HUES6 (cell line): ENCODE measurements at regions not wholly inside any gene's neighbourhood (a gene's known extent, or its start where the extent isn't known, plus 50 kb on each side); places are given as distances from the start of the nearest gene placed in this dataset.
A peak's percentile ranks its signal among the peaks of the same experiment; 100 is the strongest.

Experiments used
- H3K27ac ChIP-seq: 2 replicates; pipeline ENCODE4 v1.7.0; 2013; ENCODE audit warnings: low read depth, mild to moderate bottlenecking, low read length, inconsistent platforms
- H3K27me3 ChIP-seq: 2 replicates; pipeline ENCODE4 v1.6.1; 2013; ENCODE audit warnings: low read length; ENCODE audit not compliant: control insufficient read depth, insufficient read depth
- H3K36me3 ChIP-seq: 2 replicates; pipeline ENCODE4 v1.6.1; 2013; ENCODE audit warnings: low read length; ENCODE audit not compliant: control insufficient read depth, insufficient read depth
- H3K4me1 ChIP-seq: 2 replicates; pipeline ENCODE4 v1.6.1; 2013; ENCODE audit warnings: low read length; ENCODE audit not compliant: control insufficient read depth, insufficient read depth
- H3K4me3 ChIP-seq: 2 replicates; pipeline ENCODE4 v1.5.1; 2013; ENCODE audit warnings: low read depth, low read length
- H3K9ac ChIP-seq: one replicate; pipeline ENCODE4 v1.6.1; 2013; ENCODE audit warnings: mild to moderate bottlenecking, low read length
- H3K9me3 ChIP-seq: 2 replicates; pipeline ENCODE4 v1.6.1; 2013; ENCODE audit warnings: low read depth, low read length; ENCODE audit not compliant: control insufficient read depth, insufficient read depth

GRCh38 chr12:58529897-58530741 is 390.2 kb downstream of the LRIG3 start:
- Histone ChIP-seq H3K27ac (no peak overlapping the region), H3K4me1 (no peaks in the 10 kb centered on the region), H3K4me3 (no peak overlapping the region), H3K9ac (no peak overlapping the region), H3K9me3 (no peaks in the 10 kb centered on the region), H3K36me3 (no peaks in the 10 kb centered on the region), H3K27me3 (no peaks in the 10 kb centered on the region)

GRCh38 chr12:58530742-58531062 is 389.6 kb downstream of the LRIG3 start:
- Histone ChIP-seq H3K36me3 (no peaks in the 10 kb centered on the region), H3K27me3 (no peaks in the 10 kb centered on the region), H3K27ac (no peak overlapping the region), H3K4me1 (no peaks in the 10 kb centered on the region), H3K9me3 (no peaks in the 10 kb centered on the region), H3K9ac (no peak overlapping the region), H3K4me3 (no peak overlapping the region)

DNA sequence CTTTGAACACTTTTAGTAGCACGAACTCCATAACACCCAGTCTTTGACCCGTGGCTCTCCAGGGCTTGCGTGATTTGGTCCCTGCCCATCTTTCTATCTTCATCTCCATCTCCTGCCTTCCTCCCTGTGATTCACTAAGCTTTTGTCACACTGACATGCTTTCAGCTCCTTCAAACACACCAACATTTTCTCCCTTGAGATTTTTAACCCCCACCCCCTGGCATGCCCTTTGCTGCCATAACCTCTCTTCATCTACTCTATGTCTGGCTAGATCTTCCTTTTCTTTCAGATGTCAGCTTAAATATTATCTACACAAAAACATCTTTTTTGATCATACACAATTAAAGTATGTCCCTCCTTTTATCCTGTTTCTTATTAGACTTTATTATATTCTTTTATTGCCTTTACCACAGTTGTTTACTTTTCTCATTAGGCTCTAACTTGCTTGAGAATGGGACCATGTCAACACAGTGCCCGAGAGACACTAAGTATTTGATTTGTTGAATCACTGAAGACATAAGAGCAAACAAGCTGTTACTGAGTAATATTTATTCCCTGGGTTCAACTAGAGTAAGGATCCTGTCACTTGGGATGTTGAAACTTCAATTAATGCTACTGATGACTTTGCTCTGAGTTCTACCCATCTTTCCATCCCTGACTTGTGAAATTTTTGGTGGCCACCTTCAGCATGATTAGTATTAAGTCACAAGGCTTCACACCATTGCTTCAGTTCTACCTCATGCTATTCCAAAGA is 387.3 kb downstream of the LRIG3 start:
- no peaks in the 10 kb centered on the region for H3K27me3 ChIP-seq
- H3K9ac ChIP-seq = no peak overlapping the region
- no peaks in the 10 kb centered on the region for H3K36me3 ChIP-seq
- no peaks in the 10 kb centered on the region for H3K9me3 ChIP-seq
- no peak overlapping the region for H3K4me3 ChIP-seq
- no peak overlapping the region for H3K27ac ChIP-seq
- no peaks in the 10 kb centered on the region for H3K4me1 ChIP-seq

GRCh38 chr12:58533652-58534051 is 386.7 kb downstream of the LRIG3 start:
- no peaks in the 10 kb centered on the region for H3K9me3 ChIP-seq
- H3K27ac ChIP-seq = no peak overlapping the region
- no peaks in the 10 kb centered on the region for H3K36me3 ChIP-seq
- H3K4me1 ChIP-seq = no peaks in the 10 kb centered on the region
- no peaks in the 10 kb centered on the region for H3K27me3 ChIP-seq
- no peak overlapping the region for H3K4me3 ChIP-seq
- no peak overlapping the region for H3K9ac ChIP-seq

DNA sequence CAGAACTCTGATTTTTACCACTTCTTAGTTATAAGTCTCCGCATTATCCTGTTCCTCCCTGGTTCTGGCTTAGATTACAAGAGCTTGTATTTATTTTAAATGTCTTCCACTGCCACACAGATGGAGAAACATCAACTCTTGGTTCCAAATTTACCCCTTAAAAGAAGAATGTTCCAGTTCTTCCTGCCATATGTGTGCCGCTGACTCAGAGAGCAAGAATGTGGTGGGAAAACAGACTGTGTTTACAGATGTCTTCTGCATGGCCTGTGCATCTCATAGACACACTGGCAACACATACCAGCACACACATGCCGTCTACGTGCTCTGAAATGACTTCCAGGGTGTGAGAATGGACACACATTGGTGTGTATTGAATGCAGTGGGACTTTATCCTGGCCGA is 383.0 kb downstream of the LRIG3 start:
- no peaks in the 10 kb centered on the region for H3K36me3 ChIP-seq
- no peaks in the 10 kb centered on the region for H3K27me3 ChIP-seq
- peaks cover 8% of the 10 kb centered on the region for H3K4me1 ChIP-seq
- H3K27ac ChIP-seq = no peak overlapping the region
- H3K9ac ChIP-seq = no peak overlapping the region
- peaks cover 2% of the 10 kb centered on the region; the same call in 1 of the 2 replicates for H3K9me3 ChIP-seq
- H3K4me3 ChIP-seq = no peak overlapping the region

GRCh38 chr12:58539295-58539694 is 381.0 kb downstream of the LRIG3 start:
- Histone ChIP-seq H3K27ac (no peak overlapping the region), H3K36me3 (no peaks in the 10 kb centered on the region), H3K9ac (no peak overlapping the region), H3K27me3 (no peaks in the 10 kb centered on the region), H3K9me3 (peaks cover 5% of the 10 kb centered on the region; the same call in 1 of the 2 replicates), H3K4me1 (peaks cover 22% of the 10 kb centered on the region), H3K4me3 (no peak overlapping the region)

DNA sequence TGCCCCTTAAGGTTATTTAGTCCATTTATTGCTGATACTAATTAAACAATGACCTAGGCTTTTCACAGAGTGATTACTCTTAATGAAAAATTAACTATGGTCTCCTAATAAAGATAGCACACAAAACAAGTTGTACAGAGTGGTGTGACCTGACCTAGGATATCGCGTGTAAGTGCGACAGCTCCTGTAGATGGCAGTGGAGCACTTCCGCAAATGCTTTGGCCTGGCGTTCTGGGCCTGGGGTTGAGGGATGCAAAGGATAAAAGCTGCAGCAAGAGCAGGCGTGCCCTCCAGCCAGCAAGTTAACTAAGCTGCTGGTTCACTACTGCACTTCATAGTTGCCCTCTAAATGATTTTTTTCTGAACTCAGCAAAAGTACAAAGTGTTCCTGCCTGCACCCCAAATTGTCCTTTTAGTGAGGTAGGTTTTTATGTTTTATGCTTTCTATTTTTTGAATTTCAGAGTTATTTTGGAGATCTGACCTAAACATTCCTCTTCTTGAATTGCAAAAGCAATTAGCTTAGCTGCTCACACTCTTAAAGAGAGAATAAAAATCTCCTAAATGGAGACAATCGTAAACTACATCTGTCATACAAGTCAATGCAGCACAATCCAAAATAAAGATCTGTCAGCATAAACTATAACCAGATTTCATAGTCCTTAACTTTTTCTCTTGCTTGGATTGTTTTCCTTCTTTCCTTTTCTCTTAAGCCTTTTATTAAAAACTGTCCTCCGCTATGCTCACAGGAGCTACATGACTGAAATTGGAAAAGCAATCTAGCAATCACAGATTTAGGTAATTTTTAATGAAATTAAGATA is 379.6 kb downstream of the LRIG3 start:
- Histone ChIP-seq H3K4me3 (no peak overlapping the region), H3K4me1 (peaks cover 24% of the 10 kb centered on the region), H3K9ac (no peak overlapping the region), H3K9me3 (peaks cover 5% of the 10 kb centered on the region; the same call in 1 of the 2 replicates), H3K36me3 (no peaks in the 10 kb centered on the region), H3K27ac (no peak overlapping the region), H3K27me3 (no peaks in the 10 kb centered on the region)

DNA sequence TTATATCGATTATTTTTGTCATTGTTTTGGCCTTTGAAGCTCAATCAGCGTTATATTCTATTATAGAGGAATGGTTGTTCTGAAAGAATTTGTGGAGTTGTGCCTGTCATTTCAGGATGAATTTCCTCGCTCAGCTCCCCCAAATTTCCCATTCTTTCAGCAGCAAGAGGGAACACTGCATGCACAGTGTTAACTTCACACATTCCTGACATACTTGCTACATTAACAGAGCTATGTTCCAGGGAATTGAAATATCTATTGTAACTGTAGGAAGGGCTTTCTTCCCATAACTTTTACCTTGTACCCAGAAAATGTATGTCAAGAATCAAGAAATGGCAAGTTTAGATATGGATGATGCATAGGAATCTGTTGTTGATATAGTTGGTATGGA is 379.0 kb downstream of the LRIG3 start:
- no peak overlapping the region for H3K4me3 ChIP-seq
- H3K9me3 ChIP-seq = peaks cover 5% of the 10 kb centered on the region; the same call in 1 of the 2 replicates
- H3K9ac ChIP-seq = no peak overlapping the region
- peaks cover 24% of the 10 kb centered on the region for H3K4me1 ChIP-seq
- H3K27me3 ChIP-seq = no peaks in the 10 kb centered on the region
- H3K27ac ChIP-seq = no peak overlapping the region
- no peaks in the 10 kb centered on the region for H3K36me3 ChIP-seq

DNA sequence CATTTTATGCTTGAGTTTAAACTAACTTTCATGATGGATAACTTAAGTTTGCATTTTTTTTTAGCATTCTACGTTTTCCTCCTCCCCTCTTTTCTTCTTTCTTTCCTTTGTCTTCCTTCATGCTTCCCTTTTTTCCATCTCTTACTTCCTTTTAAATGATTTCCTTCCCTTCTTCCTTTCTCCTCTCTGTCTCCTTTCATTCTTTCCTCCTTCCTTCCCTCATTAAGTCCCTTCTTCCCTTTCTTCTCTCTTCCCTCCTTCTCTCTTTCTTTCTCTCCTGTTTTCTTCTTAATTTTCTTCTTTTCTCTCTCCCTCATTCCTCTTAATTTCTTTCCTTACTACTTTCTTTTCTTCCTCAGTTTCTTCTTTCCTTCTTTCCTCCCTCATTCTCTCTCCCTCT is 376.0 kb downstream of the LRIG3 start:
- Histone ChIP-seq H3K27me3 (no peaks in the 10 kb centered on the region), H3K36me3 (no peaks in the 10 kb centered on the region), H3K9ac (peak overlapping the region; percentile 17), H3K4me1 (peaks cover 24% of the 10 kb centered on the region), H3K9me3 (peaks cover 5% of the 10 kb centered on the region; the same call in 1 of the 2 replicates), H3K4me3 (no peak overlapping the region), H3K27ac (no peak overlapping the region)

DNA sequence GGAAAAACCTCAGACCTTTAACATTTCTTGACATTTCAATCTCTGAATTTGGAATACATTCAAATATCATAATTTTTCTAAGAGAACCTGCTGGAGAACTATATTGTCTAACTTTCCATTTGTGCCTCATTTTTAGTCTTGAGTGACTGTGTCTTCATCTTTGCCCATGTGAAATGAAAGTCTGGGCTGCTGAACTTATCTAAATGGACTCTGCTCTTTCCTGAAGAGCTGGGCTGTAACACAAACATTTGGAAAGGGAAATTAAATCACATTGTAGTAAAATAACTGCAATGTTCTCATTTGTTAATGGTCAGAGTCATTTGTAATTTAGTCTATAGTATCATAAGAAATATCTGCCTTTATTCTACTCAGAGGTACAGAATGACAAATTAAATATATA is 373.1 kb downstream of the LRIG3 start:
- no peak overlapping the region for H3K4me3 ChIP-seq
- no peak overlapping the region for H3K27ac ChIP-seq
- peaks cover 3% of the 10 kb centered on the region; the same call in 1 of the 2 replicates for H3K9me3 ChIP-seq
- no peaks in the 10 kb centered on the region for H3K36me3 ChIP-seq
- H3K27me3 ChIP-seq = no peaks in the 10 kb centered on the region
- H3K9ac ChIP-seq = no peak overlapping the region
- H3K4me1 ChIP-seq = peaks cover 16% of the 10 kb centered on the region
